SK-N-SH (cell line): ENCODE measurements at regions not wholly inside any gene's neighbourhood (a gene's known extent, or its start where the extent isn't known, plus 50 kb on each side); places are given as distances from the start of the nearest gene placed in this dataset.

Experiments
- CTCF ChIA-PET: fragments of 300-600, 350-600 bp; formaldehyde crosslinking; extraction: SDS; loops from one replicate; lab custom pipeline; 2021; lab: Yijun Ruan, JAX
- POLR2A ChIA-PET: fragments of 350-600 bp; sonication (Branson Sonifier 250); formaldehyde crosslinking; extraction: SDS; loops from one replicate; lab custom pipeline; 2020; ENCODE audit warnings: antibody characterized with exemption, inconsistent platforms; lab: Yijun Ruan, JAX
- DNase-seq: peaks from one replicate; pipeline ENCODE4 v3.0.0; 2012
- H2AFZ ChIP-seq: fragments of 200-600 bp; sonication (generic); 2 replicates; pipeline ENCODE4 v1.8.1; 2016; ENCODE audit warnings: antibody characterized with exemption, mild to moderate bottlenecking, low read depth
- H3F3A ChIP-seq: fragments of 200-600 bp; sonication (generic); replicated peaks from 2 replicates; pipeline ENCODE3; 2016; ENCODE audit warnings: antibody characterized with exemption, mild to moderate bottlenecking; ENCODE audit not compliant: insufficient read depth
- H3K27ac ChIP-seq, 2 experiments: fragments of 200-500 bp in 1 of 2; fragments of 200-600 bp in 1 of 2; sonication (Bioruptor generic) in 1 of 2; sonication (generic), shearing (Covaris generic) in 1 of 2; 2 replicates each; pipeline versions ENCODE4 v1.5.1 to v1.6.1; 2014 to 2016; ENCODE audit warnings: low read depth in 2 of 2, inconsistent platforms in 1 of 2, low read length in 1 of 2, mild to moderate bottlenecking in 1 of 2, mixed read lengths in 1 of 2
- H3K27me3 ChIP-seq: fragments of 200-600 bp; sonication (generic), shearing (Covaris generic); 2 replicates; pipeline ENCODE4 v1.6.1; 2016; ENCODE audit warnings: mixed run types; ENCODE audit not compliant: insufficient read depth
- H3K36me3 ChIP-seq, 2 experiments: fragments of 200-500 bp in 1 of 2; fragments of 200-600 bp in 1 of 2; sonication (Bioruptor generic) in 1 of 2; sonication (generic) in 1 of 2; replicated peaks in 1 of 2; 2 replicates each; pipeline versions ENCODE3 to v1.5.1; 2014 to 2016; ENCODE audit warnings: low read length in 1 of 2, mild to moderate bottlenecking in 1 of 2; ENCODE audit not compliant: insufficient read depth in 2 of 2, control insufficient read depth in 1 of 2
- H3K4me1 ChIP-seq, 2 experiments: fragments of 200-500 bp in 1 of 2; fragments of 200-600 bp in 1 of 2; sonication (Bioruptor generic) in 1 of 2; sonication (generic), shearing (Covaris generic) in 1 of 2; 2 replicates each; pipeline versions ENCODE4 v1.5.1 to v1.6.1; 2014 to 2016; ENCODE audit warnings: low read depth in 1 of 2, low read length in 1 of 2, mixed run types in 1 of 2; ENCODE audit not compliant: insufficient read depth in 2 of 2, control insufficient read depth in 1 of 2
- H3K4me2 ChIP-seq: fragments of 200-600 bp; sonication (generic), shearing (Covaris generic); 2 replicates; pipeline ENCODE4 v1.6.1; 2017; ENCODE audit warnings: mixed run types
- H3K4me3 ChIP-seq, 2 experiments: fragments of 200-500 bp in 1 of 2; fragments of 200-600 bp in 1 of 2; sonication (Bioruptor generic) in 1 of 2; sonication (generic), shearing (Covaris generic) in 1 of 2; 2 replicates each; pipeline versions ENCODE4 v1.5.1 to v1.8.1; 2014 to 2016; ENCODE audit warnings: low read depth in 2 of 2, inconsistent platforms in 1 of 2, low read length in 1 of 2, mild to moderate bottlenecking in 1 of 2, mixed read lengths in 1 of 2, moderate library complexity in 1 of 2
- H3K79me2 ChIP-seq: fragments of 200-600 bp; sonication (generic); 2 replicates; pipeline ENCODE4 v1.8.1; 2017; ENCODE audit warnings: mild to moderate bottlenecking; ENCODE audit not compliant: insufficient read depth
- H3K9ac ChIP-seq: fragments of 200-600 bp; sonication (generic); 2 replicates; pipeline ENCODE4 v1.6.1; 2017; ENCODE audit warnings: mixed run types
- H3K9me2 ChIP-seq: fragments of 200-600 bp; sonication (generic); 2 replicates; pipeline ENCODE4 v1.6.1; 2017; ENCODE audit warnings: mixed run types
- H3K9me3 ChIP-seq: fragments of 200-600 bp; sonication (generic); 2 replicates; pipeline ENCODE4 v1.6.1; 2017; ENCODE audit warnings: mixed run types, mild to moderate bottlenecking, moderate library complexity
- H4K20me1 ChIP-seq: fragments of 200-600 bp; sonication (generic); 2 replicates; pipeline ENCODE4 v1.6.1; 2017; ENCODE audit warnings: mild to moderate bottlenecking, mixed run types; ENCODE audit not compliant: insufficient read depth
- ELF1 ChIP-seq: IDR thresholded peaks from 2 replicates; pipeline ENCODE4 v1.4.0; 2012
- FOXM1 ChIP-seq: IDR thresholded peaks from 2 replicates; pipeline ENCODE4 v1.4.0; 2012; ENCODE audit warnings: low read depth, mild to moderate bottlenecking
- GABPA ChIP-seq: IDR thresholded peaks from 2 replicates; pipeline ENCODE4 v1.4.0; 2012; ENCODE audit warnings: low read depth, mild to moderate bottlenecking
- GATA2 ChIP-seq: sonication (generic); formaldehyde crosslinking; IDR thresholded peaks from 2 replicates; pipeline ENCODE4 v1.5.0; 2020; ENCODE audit warnings: mild to moderate bottlenecking, missing genetic modification reagents
- MEF2A ChIP-seq: IDR thresholded peaks from 2 replicates; pipeline ENCODE4 v1.4.0; 2012; ENCODE audit warnings: low read depth, borderline replicate concordance
- MXI1 ChIP-seq: IDR thresholded peaks from 2 replicates; pipeline ENCODE4 v1.6.1; 2012; ENCODE audit warnings: mild to moderate bottlenecking, low read depth, low read length, improper control_type of control experiment
- NRF1 ChIP-seq: IDR thresholded peaks from 2 replicates; pipeline ENCODE4 v1.6.1; 2012; ENCODE audit warnings: low read depth, mild to moderate bottlenecking, low read length
- POLR2AphosphoS5 ChIP-seq: IDR thresholded peaks from 2 replicates; pipeline ENCODE4 v1.6.1; 2012; ENCODE audit warnings: low read depth, low read length
- RCOR1 ChIP-seq: fragments of 150-350 bp; IDR thresholded peaks from 2 replicates; pipeline ENCODE4 v1.6.1; 2017; ENCODE audit warnings: antibody characterized with exemption, low read length
- RFX5 ChIP-seq: IDR thresholded peaks from 2 replicates; pipeline ENCODE4 v1.6.1; 2012; ENCODE audit warnings: mild to moderate bottlenecking, improper control_type of control experiment, low read length
- RXRA ChIP-seq: IDR thresholded peaks from 2 replicates; pipeline ENCODE4 v1.4.0; 2012; ENCODE audit warnings: low read depth, mild to moderate bottlenecking, borderline replicate concordance
- SIN3A ChIP-seq: IDR thresholded peaks from 2 replicates; pipeline ENCODE4 v1.6.1; 2012; ENCODE audit warnings: low read depth, mild to moderate bottlenecking, low read length, moderate library complexity, borderline replicate concordance
- SMC3 ChIP-seq: IDR thresholded peaks from 2 replicates; pipeline ENCODE4 v1.6.1; 2012; ENCODE audit warnings: low read depth, low read length, improper control_type of control experiment
- TAF1 ChIP-seq: IDR thresholded peaks from 2 replicates; pipeline ENCODE4 v1.6.1; 2012; ENCODE audit warnings: low read depth, mild to moderate bottlenecking, low read length, moderate library complexity, borderline replicate concordance
- TEAD4 ChIP-seq: IDR thresholded peaks from 2 replicates; pipeline ENCODE4 v1.4.0; 2012; ENCODE audit warnings: mild to moderate bottlenecking, borderline replicate concordance; ENCODE audit not compliant: insufficient read depth
- WGBS: methylation state at CpG from one replicate; pipeline ENCODE4 v1.1.6; 2017; ENCODE audit warnings: low lambda C conversion rate; 5-methylcytosine and 5-hydroxymethylcytosine counted together
- TF ChIP-seq, protein P1 (sequence below): IDR thresholded peaks from 2 replicates; pipeline ENCODE4 v1.6.1; 2012; ENCODE audit warnings: mild to moderate bottlenecking, low read depth, low read length, moderate library complexity
- TF ChIP-seq, protein P2 (sequence below): IDR thresholded peaks from 2 replicates; pipeline ENCODE4; 2012
- TF ChIP-seq, protein P3 (sequence below): fragments of 150-350 bp; IDR thresholded peaks from 2 replicates; pipeline ENCODE4 v1.6.1; 2017; ENCODE audit warnings: antibody characterized with exemption, low read length, low read depth, borderline replicate concordance
- TF ChIP-seq, protein P4 (sequence below): IDR thresholded peaks from 2 replicates; pipeline ENCODE4 v1.4.0; 2012; ENCODE audit warnings: low read depth, borderline replicate concordance

DNA sequence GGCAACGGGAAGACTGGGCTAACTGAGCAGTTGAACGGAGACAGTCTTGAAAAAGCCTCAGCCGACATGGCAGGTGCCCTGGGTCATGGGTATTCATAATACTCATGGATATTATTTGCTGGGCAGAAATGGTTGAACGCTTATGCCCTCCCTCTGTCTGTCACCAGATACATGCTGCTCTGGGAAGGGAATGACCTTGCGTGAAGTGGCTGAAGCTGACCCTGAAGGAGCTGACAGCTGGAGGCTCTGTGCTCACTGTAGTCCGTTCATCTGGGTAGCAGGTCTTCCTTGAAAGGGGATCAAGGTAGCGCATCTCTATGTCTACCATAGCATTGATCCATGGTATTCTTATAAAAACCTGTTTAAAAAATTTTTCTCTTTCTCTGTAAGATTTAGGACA is 390.7 kb downstream of the PDCD6IP start:
- Histone ChIP-seq H3K79me2 (no peaks in the 10 kb centered on the region), H3F3A (no peaks in the 10 kb centered on the region), H3K4me3 (no peak overlapping the region), H3K36me3 (no peaks in the 10 kb centered on the region), H3K9me2 (no peaks in the 10 kb centered on the region), H3K9me3 (no peaks in the 10 kb centered on the region), H3K4me2 (no peak overlapping the region), H4K20me1 (no peaks in the 10 kb centered on the region), H3K4me1 (no peaks in the 10 kb centered on the region), H3K27ac (no peak overlapping the region), H3K9ac (no peak overlapping the region), H3K27me3 (no peaks in the 10 kb centered on the region), H2AFZ (no peak overlapping the region)
- POLR2A ChIA-PET = no interaction called here
- TF ChIP-seq SIN3A (no peak), NRF1 (no peak), RXRA (no peak), MXI1 (no peak), MEF2A (no peak), TAF1 (no peak), GATA2 (CRISPR knock-in tag) (no peak), FOXM1 (no peak), RCOR1 (no peak), GABPA (no peak)
- TF ChIP-seq, protein P1, sequence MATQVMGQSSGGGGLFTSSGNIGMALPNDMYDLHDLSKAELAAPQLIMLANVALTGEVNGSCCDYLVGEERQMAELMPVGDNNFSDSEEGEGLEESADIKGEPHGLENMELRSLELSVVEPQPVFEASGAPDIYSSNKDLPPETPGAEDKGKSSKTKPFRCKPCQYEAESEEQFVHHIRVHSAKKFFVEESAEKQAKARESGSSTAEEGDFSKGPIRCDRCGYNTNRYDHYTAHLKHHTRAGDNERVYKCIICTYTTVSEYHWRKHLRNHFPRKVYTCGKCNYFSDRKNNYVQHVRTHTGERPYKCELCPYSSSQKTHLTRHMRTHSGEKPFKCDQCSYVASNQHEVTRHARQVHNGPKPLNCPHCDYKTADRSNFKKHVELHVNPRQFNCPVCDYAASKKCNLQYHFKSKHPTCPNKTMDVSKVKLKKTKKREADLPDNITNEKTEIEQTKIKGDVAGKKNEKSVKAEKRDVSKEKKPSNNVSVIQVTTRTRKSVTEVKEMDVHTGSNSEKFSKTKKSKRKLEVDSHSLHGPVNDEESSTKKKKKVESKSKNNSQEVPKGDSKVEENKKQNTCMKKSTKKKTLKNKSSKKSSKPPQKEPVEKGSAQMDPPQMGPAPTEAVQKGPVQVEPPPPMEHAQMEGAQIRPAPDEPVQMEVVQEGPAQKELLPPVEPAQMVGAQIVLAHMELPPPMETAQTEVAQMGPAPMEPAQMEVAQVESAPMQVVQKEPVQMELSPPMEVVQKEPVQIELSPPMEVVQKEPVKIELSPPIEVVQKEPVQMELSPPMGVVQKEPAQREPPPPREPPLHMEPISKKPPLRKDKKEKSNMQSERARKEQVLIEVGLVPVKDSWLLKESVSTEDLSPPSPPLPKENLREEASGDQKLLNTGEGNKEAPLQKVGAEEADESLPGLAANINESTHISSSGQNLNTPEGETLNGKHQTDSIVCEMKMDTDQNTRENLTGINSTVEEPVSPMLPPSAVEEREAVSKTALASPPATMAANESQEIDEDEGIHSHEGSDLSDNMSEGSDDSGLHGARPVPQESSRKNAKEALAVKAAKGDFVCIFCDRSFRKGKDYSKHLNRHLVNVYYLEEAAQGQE = no peak
- TF ChIP-seq, protein P2, sequence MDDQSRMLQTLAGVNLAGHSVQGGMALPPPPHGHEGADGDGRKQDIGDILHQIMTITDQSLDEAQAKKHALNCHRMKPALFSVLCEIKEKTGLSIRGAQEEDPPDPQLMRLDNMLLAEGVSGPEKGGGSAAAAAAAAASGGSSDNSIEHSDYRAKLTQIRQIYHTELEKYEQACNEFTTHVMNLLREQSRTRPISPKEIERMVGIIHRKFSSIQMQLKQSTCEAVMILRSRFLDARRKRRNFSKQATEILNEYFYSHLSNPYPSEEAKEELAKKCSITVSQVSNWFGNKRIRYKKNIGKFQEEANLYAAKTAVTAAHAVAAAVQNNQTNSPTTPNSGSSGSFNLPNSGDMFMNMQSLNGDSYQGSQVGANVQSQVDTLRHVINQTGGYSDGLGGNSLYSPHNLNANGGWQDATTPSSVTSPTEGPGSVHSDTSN = no peak
- TF ChIP-seq, protein P3, sequence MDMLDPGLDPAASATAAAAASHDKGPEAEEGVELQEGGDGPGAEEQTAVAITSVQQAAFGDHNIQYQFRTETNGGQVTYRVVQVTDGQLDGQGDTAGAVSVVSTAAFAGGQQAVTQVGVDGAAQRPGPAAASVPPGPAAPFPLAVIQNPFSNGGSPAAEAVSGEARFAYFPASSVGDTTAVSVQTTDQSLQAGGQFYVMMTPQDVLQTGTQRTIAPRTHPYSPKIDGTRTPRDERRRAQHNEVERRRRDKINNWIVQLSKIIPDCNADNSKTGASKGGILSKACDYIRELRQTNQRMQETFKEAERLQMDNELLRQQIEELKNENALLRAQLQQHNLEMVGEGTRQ = no peak
- no peak for DNase-seq
- WGBS = 40% methylated on average over 7 of the region's 7 CpGs
- CTCF ChIA-PET = no interaction called here

DNA sequence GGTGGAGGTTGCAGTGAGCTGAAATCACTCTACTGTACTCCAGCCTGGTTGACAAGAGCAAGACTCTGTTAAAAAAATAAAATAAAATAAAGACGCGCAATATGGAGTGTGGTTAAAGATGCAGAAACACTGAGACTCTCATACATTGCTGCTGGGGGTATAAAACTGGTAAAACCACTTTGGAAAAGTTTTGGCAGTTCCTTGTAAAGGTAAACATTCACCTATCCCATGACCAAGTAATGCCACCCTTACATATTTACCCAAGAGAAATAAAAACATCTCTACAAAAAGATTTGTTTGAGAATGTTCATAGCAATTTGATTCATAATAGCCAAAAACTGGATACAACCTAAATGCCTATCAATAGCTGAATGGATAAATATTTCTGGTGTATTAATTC is 398.5 kb downstream of the PDCD6IP start:
- H3K9me3 ChIP-seq = no peaks in the 10 kb centered on the region
- DNase-seq = no peak
- no peak overlapping the region for H2AFZ ChIP-seq
- no peaks in the 10 kb centered on the region for H3K36me3 ChIP-seq
- H3K27ac ChIP-seq = no peak overlapping the region
- CTCF ChIA-PET = no interaction called here
- H3K9ac ChIP-seq = no peak overlapping the region
- no peaks in the 10 kb centered on the region for H3K79me2 ChIP-seq
- WGBS = 88% methylated on average over 2 of the region's 2 CpGs
- POLR2A ChIA-PET = no interaction called here
- H3K4me3 ChIP-seq = no peak overlapping the region
- TF ChIP-seq SIN3A (no peak), RFX5 (no peak), TEAD4 (no peak), GATA2 (CRISPR knock-in tag) (no peak), NRF1 (no peak), MEF2A (no peak), SMC3 (no peak), ELF1 (no peak), RXRA (no peak), GABPA (no peak), POLR2AphosphoS5 (no peak)
- TF ChIP-seq, protein P4, sequence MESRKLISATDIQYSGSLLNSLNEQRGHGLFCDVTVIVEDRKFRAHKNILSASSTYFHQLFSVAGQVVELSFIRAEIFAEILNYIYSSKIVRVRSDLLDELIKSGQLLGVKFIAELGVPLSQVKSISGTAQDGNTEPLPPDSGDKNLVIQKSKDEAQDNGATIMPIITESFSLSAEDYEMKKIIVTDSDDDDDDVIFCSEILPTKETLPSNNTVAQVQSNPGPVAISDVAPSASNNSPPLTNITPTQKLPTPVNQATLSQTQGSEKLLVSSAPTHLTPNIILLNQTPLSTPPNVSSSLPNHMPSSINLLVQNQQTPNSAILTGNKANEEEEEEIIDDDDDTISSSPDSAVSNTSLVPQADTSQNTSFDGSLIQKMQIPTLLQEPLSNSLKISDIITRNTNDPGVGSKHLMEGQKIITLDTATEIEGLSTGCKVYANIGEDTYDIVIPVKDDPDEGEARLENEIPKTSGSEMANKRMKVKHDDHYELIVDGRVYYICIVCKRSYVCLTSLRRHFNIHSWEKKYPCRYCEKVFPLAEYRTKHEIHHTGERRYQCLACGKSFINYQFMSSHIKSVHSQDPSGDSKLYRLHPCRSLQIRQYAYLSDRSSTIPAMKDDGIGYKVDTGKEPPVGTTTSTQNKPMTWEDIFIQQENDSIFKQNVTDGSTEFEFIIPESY = no peak
- TF ChIP-seq, protein P2 = no peak
- H3K4me2 ChIP-seq = no peak overlapping the region
- H3F3A ChIP-seq = no peaks in the 10 kb centered on the region
- H3K27me3 ChIP-seq = no peaks in the 10 kb centered on the region
- no peaks in the 10 kb centered on the region for H4K20me1 ChIP-seq
- no peaks in the 10 kb centered on the region for H3K9me2 ChIP-seq
- no peaks in the 10 kb centered on the region for H3K4me1 ChIP-seq
